IMR-90 (cell line): ENCODE measurements at regions not wholly inside any gene's neighbourhood (a gene's known extent, or its start where the extent isn't known, plus 50 kb on each side); places are given as distances from the start of the nearest gene placed in this dataset.

Experiments
- ATAC-seq: fragments of 200-7000 bp; cut with Tn5 transposase; 2 replicates; pipeline ENCODE4 v1.9.1; 2020; ENCODE audit warnings: low read depth, mild to moderate bottlenecking, moderate library complexity
- BruUV-seq: library from RNA; stranded (reverse); fragments of 400-500 nt; replicated peaks from 2 replicates; lab custom pipeline; 2021; lab: Mats Ljungman, UMichigan
- CTCF ChIA-PET: fragments of 300-600 bp; formaldehyde crosslinking; extraction: SDS; loops from one replicate; lab custom pipeline; 2021; ENCODE audit warnings: antibody characterized with exemption; lab: Yijun Ruan, JAX
- POLR2A ChIA-PET: fragments of 300-600 bp; sonication (Branson Sonifier 250); formaldehyde crosslinking; loops from one replicate; lab custom pipeline; 2022; ENCODE audit warnings: antibody characterized with exemption; ENCODE audit not compliant: unreplicated experiment; lab: Charles Lee
- DNase-seq: peaks from one replicate; pipeline ENCODE4 v3.0.0; 2013
- H2AFZ ChIP-seq: replicated peaks from 2 replicates; pipeline ENCODE3; 2013; ENCODE audit warnings: low read length, mild to moderate bottlenecking; ENCODE audit not compliant: poor library complexity
- H2AK5ac ChIP-seq: 2 replicates; pipeline ENCODE4 v1.6.1; 2013; ENCODE audit warnings: low read depth, low read length, inconsistent platforms
- H2AK9ac ChIP-seq: replicated peaks from 2 replicates; pipeline ENCODE3; 2013; ENCODE audit warnings: mild to moderate bottlenecking, low read depth, low read length, moderate library complexity; ENCODE audit not compliant: poor library complexity
- H2BK120ac ChIP-seq: 2 replicates; pipeline ENCODE4 v1.6.1; 2013; ENCODE audit warnings: low read depth, low read length, inconsistent platforms
- H2BK15ac ChIP-seq: 3 replicates; pipeline ENCODE4 v1.6.1; 2013; ENCODE audit warnings: low read depth, low read length, inconsistent platforms
- H2BK20ac ChIP-seq: 2 replicates; pipeline ENCODE4 v1.6.1; 2013; ENCODE audit warnings: low read depth, mild to moderate bottlenecking, inconsistent platforms, low read length, moderate library complexity
- H2BK5ac ChIP-seq: 2 replicates; pipeline ENCODE4 v1.6.1; 2013; ENCODE audit warnings: mild to moderate bottlenecking, low read depth, low read length, inconsistent platforms; ENCODE audit not compliant: poor library complexity, severe bottlenecking
- H3K14ac ChIP-seq: replicated peaks from 2 replicates; pipeline ENCODE4 v1.6.1; 2013; ENCODE audit warnings: low read depth, low read length, inconsistent platforms
- H3K18ac ChIP-seq: 2 replicates; pipeline ENCODE4 v1.6.1; 2013; ENCODE audit warnings: low read depth, low read length, control low read depth
- H3K23ac ChIP-seq: 2 replicates; pipeline ENCODE4 v1.6.1; 2013; ENCODE audit warnings: low read depth, low read length, inconsistent platforms
- H3K27ac ChIP-seq: 2 replicates; pipeline ENCODE4 v1.5.1; 2013; ENCODE audit warnings: mild to moderate bottlenecking, control low read depth, low read length; ENCODE audit not compliant: insufficient read depth
- H3K27me3 ChIP-seq: 2 replicates; pipeline ENCODE4 v1.6.1; 2013; ENCODE audit warnings: low read length; ENCODE audit not compliant: control insufficient read depth, insufficient read depth
- H3K36me3 ChIP-seq: 2 replicates; pipeline ENCODE4 v1.6.1; 2013; ENCODE audit warnings: low read length, mixed read lengths; ENCODE audit not compliant: control insufficient read depth, insufficient read depth
- H3K4ac ChIP-seq: 2 replicates; pipeline ENCODE4 v1.6.1; 2013; ENCODE audit warnings: low read depth, low read length, inconsistent platforms
- H3K4me1 ChIP-seq: 2 replicates; pipeline ENCODE4 v1.6.1; 2013; ENCODE audit warnings: low read length, mixed read lengths; ENCODE audit not compliant: control insufficient read depth, insufficient read depth
- H3K4me2 ChIP-seq: 2 replicates; pipeline ENCODE4 v1.6.1; 2013; ENCODE audit warnings: low read depth, mild to moderate bottlenecking, control low read depth, low read length, moderate library complexity
- H3K4me3 ChIP-seq: 2 replicates; pipeline ENCODE4 v1.5.1; 2013; ENCODE audit warnings: low read depth, mild to moderate bottlenecking, control low read depth, low read length, moderate library complexity; ENCODE audit not compliant: insufficient read depth
- H3K56ac ChIP-seq: 2 replicates; pipeline ENCODE4 v1.6.1; 2013; ENCODE audit warnings: low read length, inconsistent platforms; ENCODE audit not compliant: insufficient read depth; ENCODE audit errors: extremely low read depth
- H3K79me1 ChIP-seq, 2 experiments: 2 replicates each; pipeline ENCODE4 v1.6.1; 2013; ENCODE audit warnings: low read length in 2 of 2, inconsistent platforms in 1 of 2, low read depth in 1 of 2
- H3K9ac ChIP-seq: 2 replicates; pipeline ENCODE4 v1.6.1; 2013; ENCODE audit warnings: low read depth, low read length, control low read depth
- H3K9me1 ChIP-seq: 2 replicates; pipeline ENCODE4 v1.6.1; 2013; ENCODE audit warnings: low read length, inconsistent platforms; ENCODE audit not compliant: insufficient read depth
- H3K9me3 ChIP-seq: 2 replicates; pipeline ENCODE4 v1.6.1; 2013; ENCODE audit warnings: low read length; ENCODE audit not compliant: control insufficient read depth, insufficient read depth
- H4K20me1 ChIP-seq: 2 replicates; pipeline ENCODE4 v1.6.1; 2013; ENCODE audit warnings: low read length, inconsistent platforms; ENCODE audit not compliant: insufficient read depth
- H4K5ac ChIP-seq: 2 replicates; pipeline ENCODE4 v1.6.1; 2013; ENCODE audit warnings: mild to moderate bottlenecking, low read depth, low read length, control low read depth
- H4K8ac ChIP-seq, 2 experiments: 2 replicates each; pipeline ENCODE4 v1.6.1; 2013; ENCODE audit warnings: low read depth in 2 of 2, low read length in 2 of 2, control low read depth in 1 of 2, inconsistent platforms in 1 of 2
- H4K91ac ChIP-seq: 2 replicates; pipeline ENCODE4 v1.6.1; 2013; ENCODE audit warnings: low read depth, low read length, inconsistent platforms; ENCODE audit not compliant: insufficient read depth
- BHLHE40 ChIP-seq: fragments of 150-350 bp; IDR thresholded peaks from 2 replicates; pipeline ENCODE4 v1.6.1; 2016; ENCODE audit warnings: mild to moderate bottlenecking, low read depth, low read length
- CEBPB ChIP-seq: IDR thresholded peaks from 2 replicates; pipeline ENCODE4 v1.6.1; 2012; ENCODE audit warnings: low read depth, low read length, improper control_type of control experiment
- CHD1 ChIP-seq: IDR thresholded peaks from 2 replicates; pipeline ENCODE4 v1.6.1; 2012; ENCODE audit warnings: low read depth, low read length, improper control_type of control experiment
- FOS ChIP-seq: fragments of 150-350 bp; IDR thresholded peaks from 2 replicates; pipeline ENCODE4 v1.6.1; 2016; ENCODE audit warnings: low read depth, low read length
- MAFK ChIP-seq: IDR thresholded peaks from 2 replicates; pipeline ENCODE4 v1.6.1; 2012; ENCODE audit warnings: low read depth, low read length, improper control_type of control experiment
- MAZ ChIP-seq: IDR thresholded peaks from 2 replicates; pipeline ENCODE4 v1.6.1; 2012; ENCODE audit warnings: low read depth, mild to moderate bottlenecking, low read length, improper control_type of control experiment, moderate library complexity, borderline replicate concordance
- MXI1 ChIP-seq: IDR thresholded peaks from 2 replicates; pipeline ENCODE4 v1.6.1; 2012; ENCODE audit warnings: low read depth, mild to moderate bottlenecking, low read length, moderate library complexity, borderline replicate concordance
- NFE2L2 ChIP-seq: fragments of 150-350 bp; IDR thresholded peaks from 2 replicates; pipeline ENCODE4 v1.6.1; 2016; ENCODE audit warnings: low read depth, mild to moderate bottlenecking, low read length
- POLR2A ChIP-seq: IDR thresholded peaks from 2 replicates; pipeline ENCODE4 v1.6.1; 2012; ENCODE audit warnings: mild to moderate bottlenecking, low read depth, low read length
- RAD21 ChIP-seq: IDR thresholded peaks from 2 replicates; pipeline ENCODE4 v1.6.1; 2012; ENCODE audit warnings: low read length, improper control_type of control experiment
- RCOR1 ChIP-seq: IDR thresholded peaks from 2 replicates; pipeline ENCODE4 v1.6.1; 2012; ENCODE audit warnings: mild to moderate bottlenecking, low read length, improper control_type of control experiment; ENCODE audit not compliant: insufficient replicate concordance
- RFX5 ChIP-seq: IDR thresholded peaks from 2 replicates; pipeline ENCODE4 v1.8.0; 2012; ENCODE audit warnings: low read depth, mild to moderate bottlenecking, low read length, moderate library complexity
- SMC3 ChIP-seq: fragments of 150-350 bp; IDR thresholded peaks from 2 replicates; pipeline ENCODE4 v1.6.1; 2016; ENCODE audit warnings: low read depth, mild to moderate bottlenecking, antibody characterized with exemption, low read length, moderate library complexity
- WGBS, 2 experiments: methylation state at CpG; one replicate each; pipeline versions ENCODE4 v1.1.5 to v1.1.7; 2013; ENCODE audit warnings: missing lambda C conversion rate in 2 of 2; ENCODE audit not compliant: insufficient read length in 1 of 2; ENCODE audit errors: extremely low coverage in 2 of 2; 5-methylcytosine and 5-hydroxymethylcytosine counted together
- dilution Hi-C: fragments of 300-500 bp; cut with HindIII; formaldehyde crosslinking; loops from one replicate; pipeline ENCODE4 v1.14.3; 2018; ENCODE audit warnings: low sequenced_read_pairs; ENCODE audit not compliant: unreplicated experiment
- in situ Hi-C: fragments of 300-500 bp; cut with MboI; formaldehyde crosslinking; loops from 3 replicates; pipeline ENCODE4 v1.14.3; 2019; ENCODE audit warnings: low sequenced_read_pairs, inconsistent platforms, mixed read lengths
- intact Hi-C: fragments of 100-400 bp; cut with micrococcal nuclease; formaldehyde crosslinking; loops from 2 replicates; pipeline ENCODE4 v1.10.0; 2022
- TF ChIP-seq, protein P1 (sequence below): conservative IDR thresholded peaks from 2 replicates; pipeline ENCODE4 v1.5.1; 2012; ENCODE audit warnings: mild to moderate bottlenecking, low read depth, low read length, improper control_type of control experiment
- TF ChIP-seq, protein P2 (sequence below): fragments of 150-350 bp; IDR thresholded peaks from 2 replicates; pipeline ENCODE4 v1.6.1; 2017; ENCODE audit warnings: mild to moderate bottlenecking, antibody characterized with exemption, low read length, low read depth
- TF ChIP-seq, protein P3 (sequence below): fragments of 150-350 bp; IDR thresholded peaks from 2 replicates; pipeline ENCODE4 v1.6.1; 2016; ENCODE audit warnings: low read depth, mild to moderate bottlenecking, low read length, moderate library complexity, borderline replicate concordance

DNA sequence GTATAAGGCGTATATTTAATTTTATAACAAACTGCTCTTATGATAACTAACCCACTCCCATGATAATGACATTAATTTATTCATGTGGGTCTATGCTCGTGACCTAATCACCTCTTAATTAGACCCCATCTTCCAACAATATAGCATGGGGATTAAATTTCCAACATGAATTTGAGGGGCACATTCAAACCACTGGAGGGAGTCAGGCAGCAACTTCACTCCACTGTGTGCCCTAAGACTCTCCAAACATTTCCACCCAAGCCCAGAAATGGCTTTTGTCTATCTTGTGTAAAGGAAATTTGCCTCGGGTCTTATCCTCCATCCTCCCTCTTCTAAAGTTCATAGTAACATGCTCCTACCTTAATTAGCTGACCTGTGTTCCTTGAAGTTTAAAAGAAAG is 616.1 kb upstream of the CPEB2 start:
- Histone ChIP-seq H4K5ac (no peak overlapping the region), H2AK9ac (no peak overlapping the region), H3K4me1 (no peaks in the 10 kb centered on the region), H3K4me2 (no peak overlapping the region), H2BK20ac (no peak overlapping the region), H3K4me3 (no peak overlapping the region), H4K91ac (no peak overlapping the region), H3K14ac (no peak overlapping the region), H3K9me1 (no peaks in the 10 kb centered on the region), H3K79me1 (no peaks in the 10 kb centered on the region), H2BK15ac (no peak overlapping the region), H3K9ac (no peak overlapping the region), H3K23ac (no peak overlapping the region), H3K56ac (no peak overlapping the region), H4K8ac (no peak overlapping the region), H3K36me3 (no peaks in the 10 kb centered on the region), H2AFZ (no peak overlapping the region), H2BK120ac (no peak overlapping the region), H3K4ac (no peak overlapping the region), H3K27ac (no peak overlapping the region), H2AK5ac (no peak overlapping the region), H2BK5ac (no peak overlapping the region), H4K20me1 (no peaks in the 10 kb centered on the region), H3K27me3 (no peaks in the 10 kb centered on the region), H3K9me3 (no peaks in the 10 kb centered on the region), H3K18ac (no peak overlapping the region)
- no TSS peak for BruUV-seq
- no peak for DNase-seq
- POLR2A ChIA-PET = no interaction called here
- dilution Hi-C loops = no loop called here
- no peak for ATAC-seq
- intact Hi-C loops = no loop called here
- in situ Hi-C loops = no loop called here
- WGBS, 2 experiments = no CpG with 5 or more reads among the region's 3 CpGs
- TF ChIP-seq FOS (no peak), RAD21 (no peak), MAZ (no peak), RCOR1 (no peak), NFE2L2 (no peak), RFX5 (no peak), CHD1 (no peak), MXI1 (no peak), BHLHE40 (no peak), MAFK (no peak), CEBPB (no peak), POLR2A (no peak), SMC3 (no peak)
- TF ChIP-seq, protein P1, sequence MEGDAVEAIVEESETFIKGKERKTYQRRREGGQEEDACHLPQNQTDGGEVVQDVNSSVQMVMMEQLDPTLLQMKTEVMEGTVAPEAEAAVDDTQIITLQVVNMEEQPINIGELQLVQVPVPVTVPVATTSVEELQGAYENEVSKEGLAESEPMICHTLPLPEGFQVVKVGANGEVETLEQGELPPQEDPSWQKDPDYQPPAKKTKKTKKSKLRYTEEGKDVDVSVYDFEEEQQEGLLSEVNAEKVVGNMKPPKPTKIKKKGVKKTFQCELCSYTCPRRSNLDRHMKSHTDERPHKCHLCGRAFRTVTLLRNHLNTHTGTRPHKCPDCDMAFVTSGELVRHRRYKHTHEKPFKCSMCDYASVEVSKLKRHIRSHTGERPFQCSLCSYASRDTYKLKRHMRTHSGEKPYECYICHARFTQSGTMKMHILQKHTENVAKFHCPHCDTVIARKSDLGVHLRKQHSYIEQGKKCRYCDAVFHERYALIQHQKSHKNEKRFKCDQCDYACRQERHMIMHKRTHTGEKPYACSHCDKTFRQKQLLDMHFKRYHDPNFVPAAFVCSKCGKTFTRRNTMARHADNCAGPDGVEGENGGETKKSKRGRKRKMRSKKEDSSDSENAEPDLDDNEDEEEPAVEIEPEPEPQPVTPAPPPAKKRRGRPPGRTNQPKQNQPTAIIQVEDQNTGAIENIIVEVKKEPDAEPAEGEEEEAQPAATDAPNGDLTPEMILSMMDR = no peak
- TF ChIP-seq, protein P2, sequence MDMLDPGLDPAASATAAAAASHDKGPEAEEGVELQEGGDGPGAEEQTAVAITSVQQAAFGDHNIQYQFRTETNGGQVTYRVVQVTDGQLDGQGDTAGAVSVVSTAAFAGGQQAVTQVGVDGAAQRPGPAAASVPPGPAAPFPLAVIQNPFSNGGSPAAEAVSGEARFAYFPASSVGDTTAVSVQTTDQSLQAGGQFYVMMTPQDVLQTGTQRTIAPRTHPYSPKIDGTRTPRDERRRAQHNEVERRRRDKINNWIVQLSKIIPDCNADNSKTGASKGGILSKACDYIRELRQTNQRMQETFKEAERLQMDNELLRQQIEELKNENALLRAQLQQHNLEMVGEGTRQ = no peak
- TF ChIP-seq, protein P3, sequence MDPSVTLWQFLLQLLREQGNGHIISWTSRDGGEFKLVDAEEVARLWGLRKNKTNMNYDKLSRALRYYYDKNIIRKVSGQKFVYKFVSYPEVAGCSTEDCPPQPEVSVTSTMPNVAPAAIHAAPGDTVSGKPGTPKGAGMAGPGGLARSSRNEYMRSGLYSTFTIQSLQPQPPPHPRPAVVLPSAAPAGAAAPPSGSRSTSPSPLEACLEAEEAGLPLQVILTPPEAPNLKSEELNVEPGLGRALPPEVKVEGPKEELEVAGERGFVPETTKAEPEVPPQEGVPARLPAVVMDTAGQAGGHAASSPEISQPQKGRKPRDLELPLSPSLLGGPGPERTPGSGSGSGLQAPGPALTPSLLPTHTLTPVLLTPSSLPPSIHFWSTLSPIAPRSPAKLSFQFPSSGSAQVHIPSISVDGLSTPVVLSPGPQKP = no peak
- CTCF ChIA-PET = no interaction called here
